B cell (primary cell): ENCODE measurements at regions not wholly inside any gene's neighbourhood (a gene's known extent, or its start where the extent isn't known, plus 50 kb on each side); places are given as distances from the start of the nearest gene placed in this dataset.
"Not testable (repeated sequence)": the region's sequence is repeated elsewhere in the genome, so short reads cannot be mapped to it uniquely, and the experiment has no call there.

Experiments
- CTCF ChIP-seq: fragments of 200-600 bp; IDR thresholded peaks from one replicate; pipeline ENCODE4 v1.8.0; 2022; ENCODE audit warnings: antibody characterized with exemption, mild to moderate bottlenecking
- EZH2 ChIP-seq: IDR thresholded peaks from 2 replicates; pipeline ENCODE4 v1.6.1; 2012; ENCODE audit warnings: borderline replicate concordance, low read depth, mild to moderate bottlenecking, moderate library complexity, low read length; ENCODE audit not compliant: insufficient read depth, poor library complexity, severe bottlenecking

GRCh38 chr4:125166012-125166411, 148.7 kb upstream of the FAT4 start:
- TF ChIP-seq EZH2, CTCF: not testable (repeated sequence)
